ENCODE measurements at regions not wholly inside any gene's neighbourhood (a gene's known extent, or its start where the extent isn't known, plus 50 kb on each side); places are given as distances from the start of the nearest gene placed in this dataset.

- no peak for DNase-seq
Observed at GRCh38 chr5:7955476-7955875, 86.5 kb downstream of the MTRR start.

- DNase-seq = no peak
Observed at GRCh38 chr5:7957329-7957728, 88.4 kb downstream of the MTRR start.

DNA sequence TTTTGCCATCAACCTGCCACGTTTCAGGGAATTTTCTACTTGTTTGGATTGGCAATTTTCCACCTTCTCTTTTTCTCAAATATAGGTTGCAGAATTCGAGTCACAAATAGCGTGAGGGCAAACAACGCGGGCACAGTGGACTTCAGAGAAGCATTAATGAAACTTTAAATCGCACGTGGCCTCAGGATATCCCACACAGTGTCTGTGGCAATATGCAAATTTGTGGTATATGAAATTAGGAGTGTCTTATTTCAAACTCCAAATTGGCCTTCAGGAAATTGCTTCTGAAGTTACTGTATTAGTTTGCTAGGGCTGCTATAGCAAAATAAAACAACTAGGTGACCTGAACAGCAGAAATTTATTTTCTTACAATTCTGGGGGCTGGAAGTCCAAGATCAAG lies 91.2 kb downstream of the MTRR start:
- DNase-seq = no peak

- DNase-seq = no peak
Observed at GRCh38 chr5:7961540-7961939, 92.6 kb downstream of the MTRR start.

DNA sequence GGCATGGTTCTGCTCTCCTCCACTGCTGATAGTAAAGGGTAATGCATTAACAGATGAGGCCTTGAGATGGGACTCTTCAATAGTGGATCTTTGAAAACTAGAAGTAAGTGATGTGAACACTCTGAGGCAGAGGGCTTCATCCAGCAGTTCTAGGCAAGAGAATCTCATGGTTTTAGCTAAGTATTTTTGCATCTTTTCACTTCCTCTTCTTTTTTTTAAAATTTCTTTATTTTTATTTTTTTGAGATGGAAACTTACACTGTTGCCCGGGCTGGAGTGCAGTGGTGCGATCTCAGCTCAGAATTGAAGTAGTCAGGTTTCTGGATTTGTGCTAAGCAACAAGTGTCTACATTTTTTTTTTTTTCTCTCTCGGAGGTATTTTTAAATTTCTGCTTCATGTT lies 101.9 kb downstream of the MTRR start:
- no peak for DNase-seq

DNA sequence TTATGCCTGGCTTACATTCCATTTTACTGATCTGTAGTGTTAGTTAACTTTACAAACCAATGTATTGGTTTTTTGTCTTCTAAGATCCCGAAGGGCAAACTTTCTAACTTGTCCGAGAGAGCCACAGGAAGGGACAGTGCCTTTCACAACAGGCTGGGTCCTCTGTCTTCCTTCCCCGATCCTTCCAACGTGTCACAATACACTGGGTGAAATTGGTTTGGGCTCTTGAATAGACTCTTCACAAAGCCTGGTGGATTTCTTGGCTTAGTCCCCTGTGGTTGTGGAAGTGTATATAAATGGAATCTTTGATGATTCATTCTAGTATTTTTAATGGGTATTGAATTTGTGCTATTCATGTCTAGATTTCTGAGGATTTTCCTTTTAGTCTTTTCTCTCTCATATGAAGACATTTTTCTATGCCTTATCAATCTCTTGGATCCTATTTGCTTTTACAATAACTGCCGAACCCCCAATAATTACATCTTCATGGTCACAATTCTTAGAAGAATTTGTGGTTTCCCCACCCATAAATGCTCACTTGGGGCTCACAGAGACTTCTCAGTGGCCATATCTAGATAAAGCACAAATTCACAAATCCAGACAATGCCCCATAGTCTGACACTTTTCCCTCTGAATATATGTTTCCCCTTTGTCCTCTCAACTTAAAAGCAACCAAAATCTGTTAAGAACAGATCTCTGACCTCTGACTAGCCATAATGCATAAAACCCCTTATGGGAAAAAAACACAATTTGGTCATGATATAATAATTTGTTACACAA lies 107.7 kb downstream of the MTRR start:
- DNase-seq = no peak

DNA sequence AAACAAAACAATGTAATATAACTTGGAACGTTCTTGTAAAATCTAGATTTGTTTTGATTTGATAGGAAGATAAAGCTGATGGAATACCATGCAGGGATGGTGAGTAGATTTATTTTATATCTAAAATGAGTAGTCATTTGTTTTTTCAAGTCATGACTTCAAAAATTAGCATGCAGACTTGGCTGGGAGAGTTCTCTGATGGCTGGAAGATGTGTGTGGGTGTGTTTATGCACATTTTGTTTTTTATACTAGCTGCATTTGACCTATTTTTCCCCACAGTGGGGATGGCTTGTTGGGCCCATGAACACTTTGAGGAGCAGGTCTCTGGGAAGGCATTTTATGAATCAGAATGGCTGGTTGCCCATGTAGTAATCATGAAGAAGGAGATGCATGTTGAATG lies 109.2 kb downstream of the MTRR start:
- no peak for DNase-seq

GRCh38 chr5:7978991-7979390 lies 110.0 kb downstream of the MTRR start:
- no peak for DNase-seq

DNA sequence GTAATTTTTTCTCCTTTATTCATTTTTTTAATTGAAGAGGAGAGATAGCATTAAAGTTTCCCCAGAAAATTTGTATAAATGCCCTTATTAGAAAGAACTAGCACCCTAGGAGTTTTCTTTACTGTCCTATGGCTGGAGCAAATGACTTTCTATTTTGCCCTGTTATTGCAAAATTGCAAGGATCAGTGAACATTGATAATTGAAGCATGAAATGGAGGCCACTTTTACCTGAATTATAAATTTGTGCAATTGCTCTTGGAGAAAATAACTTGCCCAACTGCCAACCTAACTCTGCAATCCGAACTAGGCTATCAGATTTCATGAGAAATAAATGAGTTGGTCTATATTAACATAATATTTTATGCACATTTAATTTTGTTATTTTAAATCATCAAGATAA lies 111.9 kb downstream of the MTRR start:
- DNase-seq = no peak

- DNase-seq = no peak
Observed at GRCh38 chr5:7983433-7983832, 114.5 kb downstream of the MTRR start.

DNA sequence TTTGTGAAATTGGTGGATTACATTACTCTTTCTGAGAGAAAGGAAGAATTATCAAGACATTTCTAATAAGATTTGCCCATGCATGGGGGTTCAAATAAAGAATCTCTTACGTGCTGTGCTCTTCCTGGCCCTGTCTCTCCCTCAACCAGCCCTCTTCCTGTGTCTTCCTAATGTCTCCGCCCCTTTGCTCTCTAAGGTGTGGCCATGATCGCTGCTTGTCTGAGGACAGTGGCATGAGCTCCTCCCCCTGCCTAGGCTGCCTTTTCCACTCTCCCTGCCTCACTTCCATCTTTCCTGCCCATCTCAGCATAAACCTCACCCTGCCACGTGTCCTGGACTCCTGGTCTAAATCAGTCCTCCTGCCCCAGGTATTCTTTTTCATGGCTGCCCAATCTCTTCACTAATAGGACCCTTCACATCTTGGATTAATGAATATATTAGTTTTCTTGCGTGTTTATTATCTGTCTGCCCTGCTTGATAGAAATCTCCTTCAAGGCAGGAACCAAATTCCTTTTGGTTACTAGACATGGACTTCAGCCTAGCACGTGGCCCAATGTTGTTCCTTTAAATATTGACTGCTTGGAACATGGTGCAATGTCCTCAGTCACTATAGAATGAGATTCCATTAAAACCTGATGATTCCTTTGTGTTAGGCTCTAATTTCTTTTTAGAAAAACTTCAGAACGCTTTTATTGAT lies 122.3 kb downstream of the MTRR start:
- no peak for DNase-seq

DNA sequence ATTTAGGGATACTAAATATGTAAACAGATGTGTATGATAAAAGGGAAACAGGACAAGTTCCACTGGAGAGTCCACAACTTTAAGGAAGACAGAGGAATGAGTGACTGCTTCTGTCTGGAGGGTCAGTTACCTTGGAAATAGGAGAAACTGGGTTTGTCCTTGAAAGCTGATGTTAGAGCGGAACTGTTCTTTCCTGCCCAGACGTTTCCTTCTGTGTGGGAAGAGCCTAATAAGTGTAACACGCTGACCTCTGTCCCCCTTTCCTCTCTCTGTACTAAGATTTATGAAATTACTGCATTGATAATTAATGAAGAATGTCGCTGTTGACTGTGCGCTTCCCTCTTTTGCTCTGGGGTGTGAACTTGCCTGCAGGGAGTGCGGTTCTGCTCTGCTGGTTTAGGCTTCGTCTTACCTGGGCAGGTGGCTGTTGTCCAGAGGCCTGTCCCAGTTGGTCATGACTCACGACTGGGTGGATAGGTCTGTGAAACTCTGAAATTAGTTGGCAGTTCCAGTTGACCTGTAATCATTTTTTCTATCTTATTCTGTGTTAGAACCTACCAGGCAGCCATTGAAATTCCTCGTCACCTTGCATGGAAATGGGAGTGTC lies 126.8 kb downstream of the MTRR start:
- no peak for DNase-seq

DNA sequence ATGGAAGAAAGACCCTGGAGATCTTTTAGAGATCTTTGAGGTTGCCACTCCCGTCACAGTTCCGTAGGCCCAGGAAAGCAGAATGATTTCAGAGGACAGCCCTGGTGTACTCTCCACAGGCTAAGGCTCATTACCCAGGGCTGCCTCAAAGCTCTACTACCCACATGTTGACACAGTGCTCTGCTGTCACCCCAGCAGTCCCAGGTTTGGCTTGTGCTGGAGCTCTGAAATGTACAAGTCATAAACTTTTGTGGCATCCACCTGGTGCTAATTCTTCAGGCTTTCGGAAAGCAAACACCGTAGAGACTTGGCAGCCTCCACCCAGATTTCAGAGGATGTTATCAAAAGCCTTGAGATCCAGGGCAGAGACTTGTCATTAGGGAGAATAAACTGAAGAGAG lies 136.5 kb downstream of the MTRR start:
- DNase-seq = no peak

DNA sequence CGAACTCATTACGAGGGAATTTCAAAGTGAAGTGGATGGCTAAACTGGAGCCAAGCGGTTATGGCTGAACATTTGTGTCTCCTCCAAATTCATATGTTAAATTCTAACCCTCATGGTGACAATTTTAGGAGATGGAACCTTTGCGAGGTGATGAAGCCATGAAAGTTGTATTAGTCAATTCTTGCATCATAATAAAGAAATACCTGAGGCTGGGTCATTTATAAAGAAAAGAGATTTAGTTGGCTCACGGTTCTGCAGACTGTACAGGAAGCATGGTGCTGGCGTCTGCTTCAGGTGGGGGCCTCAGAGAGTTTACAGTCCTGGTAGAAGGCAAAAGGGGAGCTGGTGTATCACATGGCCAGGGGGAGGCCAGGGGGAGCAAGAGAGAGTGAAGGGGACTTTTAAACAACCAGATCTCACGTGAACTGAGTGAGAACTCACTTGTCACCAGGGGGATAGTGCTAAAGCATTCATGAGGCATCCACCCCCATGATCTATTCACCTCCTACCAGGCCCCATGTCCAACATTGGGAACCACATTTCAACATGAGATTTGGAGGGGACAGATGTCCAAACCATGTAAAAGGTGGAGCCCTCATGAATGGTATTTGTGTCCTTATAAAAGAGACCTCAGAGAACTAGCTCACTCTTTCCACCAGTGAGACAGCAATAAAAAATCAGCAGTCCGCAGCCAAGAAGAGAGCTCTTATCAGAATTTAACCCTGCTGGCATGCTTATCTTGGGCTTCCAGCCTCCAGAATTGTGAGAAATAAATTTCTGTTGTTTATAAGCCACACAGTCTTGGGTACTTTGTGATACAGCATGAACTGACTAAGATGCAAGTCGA lies 143.4 kb downstream of the MTRR start:
- DNase-seq = no peak

DNA sequence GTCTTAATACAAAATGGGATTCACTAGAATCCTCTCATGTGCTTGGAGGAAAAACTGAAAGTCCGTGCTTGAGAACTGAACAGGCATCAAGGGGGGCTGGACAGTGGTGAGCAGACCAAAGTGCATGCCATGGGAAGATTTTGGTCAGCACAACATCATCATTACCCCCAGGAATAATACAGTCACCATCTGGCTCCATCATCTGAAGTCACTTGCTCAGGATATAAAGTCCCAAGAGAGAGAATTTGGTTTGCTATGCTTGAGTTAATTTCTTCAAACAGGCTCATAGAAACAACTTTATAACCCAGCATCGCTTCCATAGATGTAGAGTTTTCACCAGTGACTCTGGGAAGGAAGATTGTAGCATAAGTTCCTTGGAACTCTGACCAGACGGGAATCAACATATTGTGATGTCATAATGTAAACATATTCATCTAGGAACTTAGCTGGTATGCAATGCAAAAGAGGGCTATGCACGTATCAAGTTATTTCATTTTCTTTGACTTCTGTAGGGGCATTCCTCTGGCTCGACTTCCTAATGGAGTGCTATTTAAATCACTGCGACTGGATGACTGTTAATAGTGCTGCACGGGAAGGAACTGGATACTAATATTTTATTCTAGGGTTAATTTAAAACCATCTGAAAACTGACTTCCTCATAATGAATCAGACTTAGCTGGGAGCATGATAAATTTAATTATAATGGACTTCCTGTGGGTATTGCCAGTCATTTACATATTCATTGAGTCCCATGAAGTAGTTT lies 145.2 kb downstream of the MTRR start:
- no peak for DNase-seq

DNA sequence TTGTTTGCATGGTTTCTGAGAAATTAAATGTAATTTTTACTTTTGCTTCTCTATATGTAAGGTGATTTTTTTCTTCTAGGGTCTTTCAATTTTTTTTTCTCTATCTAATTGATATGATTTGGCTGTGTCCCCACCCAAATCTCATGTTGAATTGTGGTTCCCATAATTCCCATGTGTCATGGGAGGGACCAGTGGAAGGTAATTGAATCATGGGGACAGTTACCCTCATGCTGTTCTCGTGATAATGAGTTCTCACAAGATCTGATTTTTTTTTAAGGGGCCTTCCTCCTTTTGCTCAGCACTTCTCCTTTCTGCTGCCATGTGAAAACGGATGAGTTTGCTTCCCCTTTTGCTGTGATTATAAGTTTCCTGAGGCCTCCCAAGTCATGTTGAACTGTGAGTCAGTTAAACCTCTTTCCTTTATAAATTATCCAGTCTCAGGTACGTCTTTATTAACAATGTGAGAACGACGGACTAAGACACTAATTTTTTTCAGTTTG lies 150.8 kb downstream of the MTRR start:
- DNase-seq = peak in 3 of 4 experiments; percentile 10 to 45 (median 11)

DNA sequence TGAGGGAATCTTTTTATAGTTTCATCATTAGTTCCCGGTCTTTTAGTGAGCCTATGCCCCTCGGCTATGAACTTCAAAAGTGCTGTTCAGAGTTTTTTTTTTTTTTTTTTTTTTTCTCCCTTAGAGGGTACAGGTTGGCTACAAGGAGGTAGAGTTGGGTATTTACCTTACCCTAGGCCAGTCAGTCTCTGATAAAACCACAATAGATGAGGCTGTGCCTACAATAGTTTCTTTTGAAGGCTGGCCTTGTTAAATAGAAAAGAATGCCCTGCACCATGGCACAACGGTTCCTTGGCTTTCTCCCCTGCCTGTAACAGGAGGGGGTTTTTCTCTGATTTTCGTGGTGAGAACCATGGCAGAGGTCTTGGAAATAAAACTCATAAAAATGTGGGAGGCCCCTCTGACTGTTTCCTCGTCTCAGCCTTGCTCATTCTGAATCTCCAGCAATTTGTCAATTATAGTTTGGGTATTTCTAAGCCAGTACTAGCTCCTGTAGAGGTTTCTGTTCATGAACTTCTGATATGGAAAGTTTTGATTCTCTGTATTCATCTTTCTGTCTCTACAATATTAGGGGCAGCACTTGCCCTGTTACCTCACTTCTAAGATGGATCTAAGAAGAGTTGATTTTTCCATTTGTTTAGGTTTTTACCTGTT lies 152.0 kb downstream of the MTRR start:
- no peak for DNase-seq

GRCh38 chr5:8028243-8028642 lies 159.3 kb downstream of the MTRR start:
- no peak for DNase-seq

DNA sequence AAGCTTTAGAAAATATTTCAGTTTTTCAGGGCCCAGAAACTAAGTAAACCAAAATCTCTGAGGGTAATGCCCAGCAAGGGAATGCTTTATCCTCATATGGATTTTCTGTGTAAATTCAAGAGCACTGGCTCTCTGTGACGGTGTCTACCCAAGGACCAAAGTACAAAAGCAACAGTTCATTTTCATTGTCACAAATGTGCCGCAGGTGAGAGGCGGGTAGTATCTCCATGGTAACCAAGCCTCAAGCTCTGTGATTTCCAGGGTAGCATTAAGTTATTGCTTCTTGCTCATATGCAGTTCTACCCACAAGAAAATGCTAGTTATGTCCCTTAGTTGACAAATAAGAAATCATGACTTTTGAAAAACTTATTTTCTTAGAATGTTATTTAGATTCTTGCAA lies 164.3 kb downstream of the MTRR start:
- no peak for DNase-seq

GRCh38 chr5:8034852-8035251 lies 165.9 kb downstream of the MTRR start:
- no peak for DNase-seq

GRCh38 chr5:8048920-8049319 lies 180.0 kb downstream of the MTRR start:
- no peak for DNase-seq

Measured in suppressor macrophage (primary cell).